ENCODE measurements at regions not wholly inside any gene's neighbourhood (a gene's known extent, or its start where the extent isn't known, plus 50 kb on each side); places are given as distances from the start of the nearest gene placed in this dataset.

- no peak overlapping the region for H2BK20ac ChIP-seq (ENCODE audit: low read length)
- H2AFZ ChIP-seq (ENCODE audit: low read length), result no peak overlapping the region; the same call in 1 of the 2 replicates
- POLR2A ChIA-PET (ENCODE audit: partially characterized antibody), result no interaction called here
- H3K4me1 ChIP-seq (replicated peaks in 1 of 4; ENCODE audit: control insufficient read depth in 3 of 4, insufficient read depth in 4 of 4, low read length in 3 of 4), result peaks cover 0 to 4% (median 0%) of the 10 kb centered on the region in 4 experiments; a peak in 2 of 7 replicates
- H2BK15ac ChIP-seq (ENCODE audit: low read length), result no peak overlapping the region
- DNase-seq (ENCODE audit: low read depth in 1 of 2, low spot score in 2 of 2) (no peak), FAIRE-seq (no peak)
- H2BK120ac ChIP-seq (replicated peaks; ENCODE audit: low read depth, low read length), result no peak overlapping the region
- H2BK12ac ChIP-seq (ENCODE audit: low read depth, low read length), result no peak overlapping the region
- no peaks in the 10 kb centered on the region for H3K23me2 ChIP-seq (ENCODE audit: low read depth, low read length)
- CTCF ChIA-PET (ENCODE audit: partially characterized antibody), result no interaction called here
- no peaks in the 10 kb centered on the region for H3K27me3 ChIP-seq (replicated peaks in 1 of 4; ENCODE audit: control insufficient read depth in 3 of 4, extremely low read depth in 1 of 4, insufficient read depth in 3 of 4, low read length in 3 of 4)
- no peak overlapping the region for H3K27ac ChIP-seq (ENCODE audit: low read depth, low read length)
- no peak overlapping the region for H3K18ac ChIP-seq (ENCODE audit: extremely low read depth, low read length)
- no peak overlapping the region for H3K14ac ChIP-seq (ENCODE audit: insufficient read length)
- H3K4me2 ChIP-seq (ENCODE audit: insufficient read depth in 1 of 2, low read depth in 2 of 2, low read length in 2 of 2), result no peak overlapping the region
- H3K9me3 ChIP-seq (ENCODE audit: insufficient read depth in 2 of 2, low read depth in 1 of 2, low read length in 1 of 2), result no peaks in the 10 kb centered on the region
- no peak overlapping the region for H3K23ac ChIP-seq (ENCODE audit: insufficient read length)
- no peak overlapping the region for H3K4me3 ChIP-seq (ENCODE audit: extremely low read depth in 1 of 4, insufficient read depth in 2 of 4, low read depth in 3 of 4, low read length in 4 of 4)
- H3K56ac ChIP-seq (replicated peaks; ENCODE audit: insufficient read length, low read depth, low read length), result no peak overlapping the region
- H3K36me3 ChIP-seq (ENCODE audit: control insufficient read depth in 2 of 4, insufficient read depth in 4 of 4, low read length in 3 of 4), result no peaks in the 10 kb centered on the region
- H4K91ac ChIP-seq (replicated peaks; ENCODE audit: insufficient read length, low read length), result no peak overlapping the region
- H4K20me1 ChIP-seq (replicated peaks in 1 of 2; ENCODE audit: control insufficient read depth in 1 of 2, insufficient read depth in 2 of 2, low read length in 2 of 2), result no peaks in the 10 kb centered on the region
- H2AK5ac ChIP-seq (ENCODE audit: low read depth, low read length), result no peak overlapping the region
- H2BK5ac ChIP-seq (ENCODE audit: low read depth, low read length), result no peak overlapping the region
- no peak overlapping the region for H3K4ac ChIP-seq (replicated peaks; ENCODE audit: insufficient read length, low read depth, low read length)
- H3K9ac ChIP-seq (replicated peaks in 1 of 4; ENCODE audit: extremely low read depth in 1 of 4, low read depth in 3 of 4, low read length in 3 of 4), result no peak overlapping the region
- WGBS, 2 experiments (ENCODE audit: extremely low coverage in 1 of 2, insufficient coverage in 1 of 2, insufficient read length in 1 of 2, insufficient replicate concordance in 2 of 2, low coverage in 1 of 2, low lambda C conversion rate in 2 of 2, missing lambda C conversion rate in 1 of 2), result 88% methylated on average over 1 of the region's 1 CpG; no CpG with 5 or more reads in 1 of the 2 experiments
- H3K79me1 ChIP-seq (ENCODE audit: low read depth, low read length), result no peaks in the 10 kb centered on the region
- no peak overlapping the region for H4K5ac ChIP-seq (ENCODE audit: insufficient read length, low read depth, low read length)
- TF ChIP-seq CHD2 (IDR thresholded peaks at IDR 0.05; ENCODE audit: low read length) (no peak), POLR2AphosphoS5 (IDR thresholded peaks at IDR 0.05; ENCODE audit: low read depth, low read length) (no peak), GTF2F1 (IDR thresholded peaks at IDR 0.05; ENCODE audit: borderline replicate concordance, low read depth, low read length) (no peak), RNF2 (IDR thresholded peaks at IDR 0.05; ENCODE audit: borderline replicate concordance, low read depth, low read length, missing control alignments, poor library complexity, severe bottlenecking) (no peak), TAF7 (optimal IDR thresholded peaks at IDR 0.05; ENCODE audit: borderline replicate concordance, low read depth, low read length) (no peak), KDM1A (IDR thresholded peaks at IDR 0.05; ENCODE audit: borderline replicate concordance, low read length) (no peak), RBBP5 (IDR thresholded peaks at IDR 0.05; ENCODE audit: borderline replicate concordance, low read depth, low read length) (no peak), BCL11A (IDR thresholded peaks at IDR 0.05; ENCODE audit: low read depth in 2 of 2, low read length in 2 of 2) (no peak), TCF12 (IDR thresholded peaks at IDR 0.05; ENCODE audit: low read depth, low read length) (no peak), SAP30 (IDR thresholded peaks at IDR 0.05; ENCODE audit: insufficient read depth, insufficient replicate concordance, low read length) (no peak), TBP (IDR thresholded peaks at IDR 0.05; ENCODE audit: low read depth, low read length) (no peak)
- TF ChIP-seq, protein P1, sequence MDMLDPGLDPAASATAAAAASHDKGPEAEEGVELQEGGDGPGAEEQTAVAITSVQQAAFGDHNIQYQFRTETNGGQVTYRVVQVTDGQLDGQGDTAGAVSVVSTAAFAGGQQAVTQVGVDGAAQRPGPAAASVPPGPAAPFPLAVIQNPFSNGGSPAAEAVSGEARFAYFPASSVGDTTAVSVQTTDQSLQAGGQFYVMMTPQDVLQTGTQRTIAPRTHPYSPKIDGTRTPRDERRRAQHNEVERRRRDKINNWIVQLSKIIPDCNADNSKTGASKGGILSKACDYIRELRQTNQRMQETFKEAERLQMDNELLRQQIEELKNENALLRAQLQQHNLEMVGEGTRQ (IDR thresholded peaks at IDR 0.05; ENCODE audit: low read length), result no peak
- no peaks in the 10 kb centered on the region for H3K79me2 ChIP-seq (ENCODE audit: control insufficient read depth in 1 of 2, insufficient read depth in 2 of 2, low read length in 2 of 2)
- H4K8ac ChIP-seq (ENCODE audit: extremely low read depth, insufficient read depth, low read length), result no peak overlapping the region
These were observed 111.6 kb upstream of the OBI1 start for GRCh38 chr13:78770601-78771000.

Measured in H1 (cell line).